ENCODE measurements at regions not wholly inside any gene's neighbourhood (a gene's known extent, or its start where the extent isn't known, plus 50 kb on each side); places are given as distances from the start of the nearest gene placed in this dataset.

DNA sequence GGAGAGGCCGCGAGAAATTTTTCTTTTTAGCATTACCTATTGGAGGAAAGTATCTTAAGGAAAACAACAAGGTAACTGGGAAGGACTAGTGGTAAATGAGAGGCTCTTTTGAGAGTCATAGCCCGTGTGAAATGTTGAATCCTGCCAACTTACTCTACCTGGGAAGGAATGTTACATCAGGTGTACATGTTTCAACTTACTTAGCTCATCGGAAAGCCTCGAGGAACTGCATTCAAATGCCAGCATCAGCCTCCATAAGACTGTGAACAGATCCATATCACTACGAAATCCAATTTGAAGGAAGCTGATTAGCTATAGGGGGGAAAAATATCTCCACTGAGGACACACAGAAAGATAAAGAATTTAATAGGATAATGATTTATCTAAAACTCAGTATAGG is 72.3 kb upstream of the PDZRN3 start:
- H3K36me3 ChIP-seq (ENCODE audit: control insufficient read depth, insufficient read depth, low read length) = no peaks in the 10 kb centered on the region
- no peaks in the 10 kb centered on the region for H3K27me3 ChIP-seq (ENCODE audit: control insufficient read depth, insufficient read depth, low read length)
- TF ChIP-seq, protein P1, sequence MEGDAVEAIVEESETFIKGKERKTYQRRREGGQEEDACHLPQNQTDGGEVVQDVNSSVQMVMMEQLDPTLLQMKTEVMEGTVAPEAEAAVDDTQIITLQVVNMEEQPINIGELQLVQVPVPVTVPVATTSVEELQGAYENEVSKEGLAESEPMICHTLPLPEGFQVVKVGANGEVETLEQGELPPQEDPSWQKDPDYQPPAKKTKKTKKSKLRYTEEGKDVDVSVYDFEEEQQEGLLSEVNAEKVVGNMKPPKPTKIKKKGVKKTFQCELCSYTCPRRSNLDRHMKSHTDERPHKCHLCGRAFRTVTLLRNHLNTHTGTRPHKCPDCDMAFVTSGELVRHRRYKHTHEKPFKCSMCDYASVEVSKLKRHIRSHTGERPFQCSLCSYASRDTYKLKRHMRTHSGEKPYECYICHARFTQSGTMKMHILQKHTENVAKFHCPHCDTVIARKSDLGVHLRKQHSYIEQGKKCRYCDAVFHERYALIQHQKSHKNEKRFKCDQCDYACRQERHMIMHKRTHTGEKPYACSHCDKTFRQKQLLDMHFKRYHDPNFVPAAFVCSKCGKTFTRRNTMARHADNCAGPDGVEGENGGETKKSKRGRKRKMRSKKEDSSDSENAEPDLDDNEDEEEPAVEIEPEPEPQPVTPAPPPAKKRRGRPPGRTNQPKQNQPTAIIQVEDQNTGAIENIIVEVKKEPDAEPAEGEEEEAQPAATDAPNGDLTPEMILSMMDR (IDR thresholded peaks at IDR 0.05; ENCODE audit: insufficient read depth, low read length, poor library complexity, severe bottlenecking) = no peak
- no peak for DNase-seq (ENCODE audit: low read depth)
- H3K4me3 ChIP-seq (ENCODE audit: low read depth, low read length) = no peak overlapping the region

DNA sequence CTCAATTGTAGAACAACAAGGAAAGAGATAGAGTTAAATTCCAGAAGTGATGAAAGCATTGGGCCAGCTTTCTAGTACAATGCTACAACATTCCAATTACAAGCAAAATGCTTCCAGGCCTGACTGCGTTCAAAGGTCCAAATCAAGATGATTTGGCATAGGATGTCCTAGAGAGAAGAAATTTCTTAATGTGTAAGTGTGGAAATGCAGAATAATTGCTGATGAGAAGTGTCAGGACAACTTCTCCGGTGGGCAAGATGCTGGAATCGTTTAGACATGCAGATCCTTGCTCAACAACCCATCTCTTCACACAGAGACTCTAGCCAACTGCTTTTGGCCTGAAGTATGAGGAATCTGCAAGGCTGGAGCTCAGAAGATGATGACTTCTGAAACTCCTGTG is 71.1 kb upstream of the PDZRN3 start:
- DNase-seq (ENCODE audit: low read depth) = no peak
- TF ChIP-seq, protein P1 (IDR thresholded peaks at IDR 0.05; ENCODE audit: insufficient read depth, low read length, poor library complexity, severe bottlenecking) = no peak
- no peak overlapping the region for H3K4me3 ChIP-seq (ENCODE audit: low read depth, low read length)
- H3K27me3 ChIP-seq (ENCODE audit: control insufficient read depth, insufficient read depth, low read length) = no peaks in the 10 kb centered on the region
- no peaks in the 10 kb centered on the region for H3K36me3 ChIP-seq (ENCODE audit: control insufficient read depth, insufficient read depth, low read length)

DNA sequence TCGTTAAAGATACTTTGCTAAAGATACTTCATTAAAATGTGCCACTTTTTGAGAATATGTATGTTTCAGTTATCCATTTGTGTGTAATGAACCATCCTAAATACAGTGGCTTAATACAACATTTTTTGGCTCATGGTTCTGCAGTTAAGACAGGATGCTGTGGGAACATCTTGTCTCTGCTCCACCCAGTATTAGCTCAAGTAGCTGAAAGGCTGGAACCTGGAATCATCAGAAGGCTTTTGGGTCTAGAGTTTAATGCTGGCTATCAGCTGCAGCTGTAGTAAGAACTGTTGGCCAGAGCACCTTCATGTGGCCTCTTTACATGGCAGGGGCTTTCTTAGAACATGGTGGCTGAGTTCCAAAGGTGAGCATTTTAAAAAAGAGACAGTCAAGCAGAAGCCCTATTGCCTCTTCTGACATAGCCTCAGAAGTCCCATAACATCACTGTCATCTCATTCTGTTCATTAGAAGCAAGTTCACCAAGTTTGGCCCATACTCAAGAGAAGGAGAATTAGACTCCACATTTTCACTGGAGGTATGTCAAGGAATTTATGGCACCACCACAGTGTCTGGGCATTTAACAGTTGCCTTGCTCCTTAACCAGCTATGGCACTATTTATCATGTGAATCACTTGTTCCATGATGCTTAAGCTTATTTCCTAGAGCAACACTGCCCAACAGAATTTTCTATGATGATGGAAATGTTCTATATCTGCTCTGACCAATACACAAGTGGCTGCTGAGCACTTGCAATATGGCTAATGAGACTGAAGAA is 70.4 kb upstream of the PDZRN3 start:
- TF ChIP-seq, protein P1 (IDR thresholded peaks at IDR 0.05; ENCODE audit: insufficient read depth, low read length, poor library complexity, severe bottlenecking) = no peak
- Histone ChIP-seq H3K27me3 (ENCODE audit: control insufficient read depth, insufficient read depth, low read length) (no peaks in the 10 kb centered on the region), H3K36me3 (ENCODE audit: control insufficient read depth, insufficient read depth, low read length) (no peaks in the 10 kb centered on the region), H3K4me3 (ENCODE audit: low read depth, low read length) (no peak overlapping the region)
- no peak for DNase-seq (ENCODE audit: low read depth)

DNA sequence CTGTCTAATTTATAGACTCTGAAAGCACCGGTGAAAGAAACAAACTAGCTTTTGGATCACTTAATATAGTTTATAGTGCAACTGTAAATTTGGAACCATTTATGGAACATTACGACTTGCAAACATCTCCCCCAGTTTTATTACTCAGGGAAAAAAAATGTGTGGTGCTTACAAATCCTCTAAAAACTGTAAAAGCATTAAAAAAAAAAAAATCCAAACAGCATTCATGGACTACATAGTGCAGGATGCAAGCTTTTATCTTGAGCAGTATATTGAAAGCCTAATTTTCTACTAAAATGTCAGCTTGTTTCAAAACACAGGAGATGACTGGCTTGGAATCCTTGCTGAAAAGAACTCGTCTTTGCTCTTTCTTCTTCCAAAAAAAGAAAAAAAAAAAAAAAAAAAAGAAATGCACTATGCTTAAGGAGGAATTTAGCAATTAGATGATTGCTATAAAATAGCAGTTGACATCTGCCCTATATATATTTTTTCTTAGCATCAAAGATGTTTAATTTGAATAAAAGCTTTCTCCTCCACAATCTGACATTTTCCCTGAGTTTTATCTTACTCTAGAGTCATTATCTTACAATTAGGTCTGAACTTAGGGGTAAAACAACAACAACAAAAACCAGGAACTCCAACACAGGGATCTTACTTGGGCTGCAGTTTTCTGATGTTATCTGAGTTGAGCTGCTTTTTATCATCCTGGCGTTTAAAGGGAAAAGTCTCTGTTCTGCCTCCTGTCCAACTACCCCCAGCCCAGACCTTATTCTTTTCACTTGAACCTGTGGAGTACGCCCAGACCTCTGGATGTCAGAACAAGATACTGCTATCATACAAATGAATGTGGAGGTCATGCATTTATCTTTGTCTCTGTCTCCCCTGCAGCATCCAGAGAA is 62.6 kb upstream of the PDZRN3 start:
- TF ChIP-seq, protein P1 (IDR thresholded peaks at IDR 0.05; ENCODE audit: insufficient read depth, low read length, poor library complexity, severe bottlenecking) = no peak
- Histone ChIP-seq H3K4me3 (ENCODE audit: low read depth, low read length) (no peak overlapping the region), H3K27me3 (ENCODE audit: control insufficient read depth, insufficient read depth, low read length) (no peaks in the 10 kb centered on the region), H3K36me3 (ENCODE audit: control insufficient read depth, insufficient read depth, low read length) (no peaks in the 10 kb centered on the region)
- DNase-seq (ENCODE audit: low read depth) = no peak

DNA sequence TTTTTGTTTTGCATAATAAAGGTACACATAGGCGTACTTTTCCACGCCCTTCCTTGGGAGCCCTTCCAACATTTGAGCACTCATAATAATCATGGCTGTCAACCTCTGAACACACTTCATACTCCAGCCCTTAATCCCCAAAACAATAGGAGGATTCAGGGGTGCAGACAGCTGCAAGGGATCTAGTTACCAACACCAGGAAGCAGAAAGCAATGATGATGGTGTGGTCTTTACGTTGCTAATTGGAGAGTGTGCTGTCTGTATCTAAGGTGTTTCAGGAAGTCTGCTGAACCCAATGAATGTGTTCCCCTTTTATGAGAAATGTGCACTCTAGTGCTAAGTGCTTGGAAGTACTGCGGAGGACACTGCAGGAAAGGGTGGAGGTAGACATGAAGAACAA is 60.3 kb upstream of the PDZRN3 start:
- TF ChIP-seq, protein P1 (IDR thresholded peaks at IDR 0.05; ENCODE audit: insufficient read depth, low read length, poor library complexity, severe bottlenecking) = no peak
- H3K27me3 ChIP-seq (ENCODE audit: control insufficient read depth, insufficient read depth, low read length) = no peaks in the 10 kb centered on the region
- H3K4me3 ChIP-seq (ENCODE audit: low read depth, low read length) = no peak overlapping the region
- H3K36me3 ChIP-seq (ENCODE audit: control insufficient read depth, insufficient read depth, low read length) = no peaks in the 10 kb centered on the region
- DNase-seq (ENCODE audit: low read depth) = no peak

Measured in kidney epithelial cell (primary cell).